Kidney epithelial cell (primary cell): ENCODE measurements at regions not wholly inside any gene's neighbourhood (a gene's known extent, or its start where the extent isn't known, plus 50 kb on each side); places are given as distances from the start of the nearest gene placed in this dataset.

Experiments
- DNase-seq: peaks from one replicate; pipeline ENCODE4 v3.0.0-alpha.2; 2010; ENCODE audit warnings: low read depth
- H3K27me3 ChIP-seq: 2 replicates; pipeline ENCODE4 v1.6.0; 2011; ENCODE audit warnings: low read length; ENCODE audit not compliant: control insufficient read depth, insufficient read depth
- H3K36me3 ChIP-seq: 2 replicates; pipeline ENCODE4 v1.5.1; 2011; ENCODE audit warnings: low read length; ENCODE audit not compliant: control insufficient read depth, insufficient read depth
- H3K4me3 ChIP-seq: 2 replicates; pipeline ENCODE4 v1.5.1; 2011; ENCODE audit warnings: low read depth, mild to moderate bottlenecking, control low read depth, low read length
- TF ChIP-seq, protein P1 (sequence below): IDR thresholded peaks from 2 replicates; pipeline ENCODE4 v1.5.1; 2011; ENCODE audit warnings: mild to moderate bottlenecking, moderate library complexity, low read length, control low read depth, inconsistent platforms; ENCODE audit not compliant: insufficient read depth, poor library complexity, severe bottlenecking

DNA sequence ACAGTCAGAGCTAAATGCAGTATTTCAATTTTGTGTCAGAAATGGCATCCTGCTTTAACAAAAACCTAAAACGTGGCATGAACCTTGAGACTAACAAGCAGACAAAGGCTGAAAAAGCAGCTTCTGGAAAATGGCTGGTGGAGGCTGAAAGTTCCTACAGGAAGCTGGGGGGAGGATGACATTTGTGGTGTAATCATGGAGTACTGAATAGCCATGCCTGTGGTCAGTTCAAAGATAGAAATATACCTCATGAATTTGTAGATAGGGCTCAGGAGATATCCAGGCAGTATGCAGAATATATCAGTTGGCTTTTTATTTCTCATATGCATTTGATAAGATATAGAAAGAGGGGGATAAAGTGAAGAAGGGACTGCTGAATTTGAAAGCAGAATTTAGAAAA, 181.7 kb downstream of the UQCRFS1 start:
- TF ChIP-seq, protein P1, sequence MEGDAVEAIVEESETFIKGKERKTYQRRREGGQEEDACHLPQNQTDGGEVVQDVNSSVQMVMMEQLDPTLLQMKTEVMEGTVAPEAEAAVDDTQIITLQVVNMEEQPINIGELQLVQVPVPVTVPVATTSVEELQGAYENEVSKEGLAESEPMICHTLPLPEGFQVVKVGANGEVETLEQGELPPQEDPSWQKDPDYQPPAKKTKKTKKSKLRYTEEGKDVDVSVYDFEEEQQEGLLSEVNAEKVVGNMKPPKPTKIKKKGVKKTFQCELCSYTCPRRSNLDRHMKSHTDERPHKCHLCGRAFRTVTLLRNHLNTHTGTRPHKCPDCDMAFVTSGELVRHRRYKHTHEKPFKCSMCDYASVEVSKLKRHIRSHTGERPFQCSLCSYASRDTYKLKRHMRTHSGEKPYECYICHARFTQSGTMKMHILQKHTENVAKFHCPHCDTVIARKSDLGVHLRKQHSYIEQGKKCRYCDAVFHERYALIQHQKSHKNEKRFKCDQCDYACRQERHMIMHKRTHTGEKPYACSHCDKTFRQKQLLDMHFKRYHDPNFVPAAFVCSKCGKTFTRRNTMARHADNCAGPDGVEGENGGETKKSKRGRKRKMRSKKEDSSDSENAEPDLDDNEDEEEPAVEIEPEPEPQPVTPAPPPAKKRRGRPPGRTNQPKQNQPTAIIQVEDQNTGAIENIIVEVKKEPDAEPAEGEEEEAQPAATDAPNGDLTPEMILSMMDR: no peak
- Histone ChIP-seq H3K4me3 (no peak overlapping the region), H3K36me3 (no peaks in the 10 kb centered on the region), H3K27me3 (no peaks in the 10 kb centered on the region)
- no peak for DNase-seq

DNA sequence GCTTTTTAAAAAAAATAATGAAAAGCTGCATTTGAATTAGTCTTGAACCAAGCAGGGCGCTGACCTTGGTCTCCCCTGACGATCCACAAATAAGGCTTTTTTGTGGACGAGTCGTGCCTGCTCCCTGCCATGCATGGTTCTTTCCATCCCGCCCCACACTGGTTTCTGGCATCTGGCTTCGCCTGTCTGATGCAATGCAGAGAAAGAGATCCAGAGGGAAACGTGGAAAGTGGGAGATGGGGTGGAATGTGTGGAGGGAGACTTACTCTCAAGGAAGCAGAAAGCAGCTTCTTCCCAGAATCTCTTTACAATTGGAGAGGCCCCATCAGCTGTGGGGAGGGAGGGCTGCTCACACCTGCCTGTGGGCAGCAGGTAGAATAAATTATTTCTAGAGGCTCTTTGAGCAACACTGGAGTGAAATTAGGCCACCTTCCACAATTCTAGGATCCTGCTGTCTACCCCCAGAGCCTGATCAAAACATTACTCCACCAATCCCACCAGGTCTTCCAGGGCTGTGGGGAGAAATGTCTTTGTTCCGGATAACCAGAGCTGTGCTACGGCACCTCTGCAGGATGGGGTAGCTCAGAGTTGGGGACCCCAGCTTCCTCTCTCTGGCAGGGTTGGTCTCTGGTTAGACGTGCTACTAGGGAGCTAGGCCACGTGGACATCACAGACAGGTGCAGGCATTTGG, 183.5 kb downstream of the UQCRFS1 start:
- DNase-seq: no peak
- no peaks in the 10 kb centered on the region for H3K36me3 ChIP-seq
- no peaks in the 10 kb centered on the region for H3K27me3 ChIP-seq
- no peak overlapping the region for H3K4me3 ChIP-seq
- TF ChIP-seq, protein P1: no peak

DNA sequence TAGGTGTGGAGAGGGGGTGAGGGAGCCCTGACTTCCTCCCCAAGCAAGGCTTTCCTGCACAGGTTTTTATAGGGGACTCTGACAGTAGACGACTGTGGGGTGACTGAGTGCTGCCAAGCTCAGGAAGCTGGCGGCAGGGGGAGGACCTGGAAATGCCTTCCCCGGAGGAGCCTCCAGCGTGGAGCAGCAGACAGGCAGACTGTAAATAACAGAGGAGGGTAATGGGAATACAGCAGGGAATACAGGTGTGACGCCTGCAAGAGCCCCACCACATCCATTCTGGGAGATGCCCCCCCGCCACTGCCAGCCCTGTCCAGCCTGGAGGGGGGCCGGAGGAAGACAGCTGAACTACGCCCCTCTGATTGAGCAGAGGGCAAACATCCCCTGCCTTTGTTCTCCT, 190.4 kb downstream of the UQCRFS1 start:
- Histone ChIP-seq H3K4me3 (no peak overlapping the region), H3K27me3 (no peaks in the 10 kb centered on the region), H3K36me3 (no peaks in the 10 kb centered on the region)
- DNase-seq: no peak
- TF ChIP-seq, protein P1: no peak

DNA sequence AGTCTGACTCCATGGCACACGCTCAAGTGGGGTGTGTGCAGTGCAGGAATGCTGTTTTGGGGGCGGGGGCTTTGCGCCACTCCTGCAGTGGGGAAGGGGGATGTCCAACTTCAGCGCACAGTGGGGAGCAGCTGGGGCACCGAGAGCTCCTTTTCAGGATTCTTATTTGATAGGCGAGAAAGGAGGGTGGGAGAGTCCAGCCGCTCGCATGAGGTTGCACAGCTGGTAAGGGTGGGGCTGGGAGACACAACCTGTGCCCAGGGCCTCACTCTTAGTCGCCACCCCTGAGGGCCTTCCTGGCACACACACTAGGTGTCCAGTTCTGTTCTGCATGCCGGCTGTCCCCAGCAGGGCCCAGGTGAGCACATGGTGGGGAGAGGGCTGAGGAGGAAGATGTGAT, 190.8 kb downstream of the UQCRFS1 start:
- Histone ChIP-seq H3K4me3 (no peak overlapping the region), H3K36me3 (no peaks in the 10 kb centered on the region), H3K27me3 (no peaks in the 10 kb centered on the region)
- TF ChIP-seq, protein P1: no peak
- DNase-seq: no peak

DNA sequence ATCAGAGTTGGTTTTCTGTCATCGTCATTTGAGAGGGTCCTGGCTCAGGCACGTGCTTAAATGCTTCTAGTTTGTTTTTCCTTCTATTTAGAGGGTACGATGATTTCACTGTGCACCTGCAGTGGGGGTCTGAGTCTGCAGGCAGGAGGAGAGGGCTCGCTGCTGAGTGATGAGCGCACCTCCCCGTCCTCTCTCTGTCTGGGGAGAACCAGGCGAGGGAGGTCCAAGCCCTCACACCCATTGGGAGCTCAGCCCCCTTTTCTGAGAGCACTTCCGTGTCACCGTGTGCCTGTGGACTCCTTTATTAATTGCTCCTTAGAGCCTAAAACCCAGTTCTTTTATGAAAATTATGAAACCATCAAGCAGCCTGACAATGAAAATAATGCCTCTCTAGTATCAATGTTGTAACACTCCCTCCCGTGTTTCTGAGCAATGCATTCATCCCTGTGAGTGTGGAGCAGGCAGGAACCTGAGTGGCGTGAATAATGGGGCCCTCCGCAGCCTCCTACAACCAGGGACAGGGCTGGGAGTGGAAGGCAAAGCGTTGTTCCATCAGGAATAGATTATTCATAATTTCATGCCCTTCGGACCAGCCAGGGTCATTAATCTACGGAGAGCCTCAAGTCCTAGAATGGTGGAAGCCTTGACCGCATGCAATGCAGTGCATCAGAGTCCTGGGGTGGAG, 191.6 kb downstream of the UQCRFS1 start:
- Histone ChIP-seq H3K27me3 (peaks cover 4% of the 10 kb centered on the region), H3K4me3 (no peak overlapping the region), H3K36me3 (no peaks in the 10 kb centered on the region)
- DNase-seq: no peak
- TF ChIP-seq, protein P1: no peak
